GM19463 (cell line): ENCODE measurements at regions not wholly inside any gene's neighbourhood (a gene's known extent, or its start where the extent isn't known, plus 50 kb on each side); places are given as distances from the start of the nearest gene placed in this dataset.

ENCODE experiments used
- ATAC-seq: cut with Tn5 transposase; IDR thresholded peaks from one replicate; pipeline ENCODE4 v1.9.1; 2021; ENCODE audit warnings: mild to moderate bottlenecking, moderate library complexity; ENCODE audit not compliant: unreplicated experiment

GRCh38 chr14:45381091-45381490 is 128.1 kb upstream of the MIS18BP1 start:
- ATAC-seq = no peak

- no peak for ATAC-seq
Measured at GRCh38 chr14:45377166-45377565, 124.2 kb upstream of the MIS18BP1 start.

GRCh38 chr14:45373877-45374276 is 120.9 kb upstream of the MIS18BP1 start:
- no peak for ATAC-seq

- ATAC-seq = no peak
Measured at GRCh38 chr14:45364565-45365156, 111.7 kb upstream of the MIS18BP1 start.

- ATAC-seq = no peak
Measured at GRCh38 chr14:45362505-45362904, 109.5 kb upstream of the MIS18BP1 start.

- ATAC-seq = no peak
Measured at GRCh38 chr14:45361727-45362126, 108.7 kb upstream of the MIS18BP1 start.

- no peak for ATAC-seq
Measured at GRCh38 chr14:45359746-45360145, 106.7 kb upstream of the MIS18BP1 start.

GRCh38 chr14:45332360-45332988 is 79.5 kb upstream of the MIS18BP1 start:
- no peak for ATAC-seq

GRCh38 chr14:45308745-45309397 is 55.9 kb upstream of the MIS18BP1 start:
- no peak for ATAC-seq
